RWPE2 (cell line): ENCODE measurements at regions not wholly inside any gene's neighbourhood (a gene's known extent, or its start where the extent isn't known, plus 50 kb on each side); places are given as distances from the start of the nearest gene placed in this dataset.

Experiments used
- ATAC-seq: fragments of 200-7000 bp; cut with Tn5 transposase; 3 replicates; pipeline ENCODE4 v1.9.1; 2021; ENCODE audit warnings: low read depth
- DNase-seq: peaks from one replicate; pipeline ENCODE4 v3.0.0-alpha.2; 2020; ENCODE audit warnings: low spot score
- H3K27ac ChIP-seq: fragments of 450-650 bp; 2 replicates; pipeline ENCODE4 v1.5.1; 2017; ENCODE audit warnings: mild to moderate bottlenecking; ENCODE audit not compliant: poor library complexity, severe bottlenecking
- H3K27me3 ChIP-seq: fragments of 250-450 bp; sonication (Bioruptor Pico); 2 replicates; pipeline ENCODE4 v1.5.1; 2021; ENCODE audit warnings: mild to moderate bottlenecking, moderate library complexity; ENCODE audit not compliant: insufficient read depth, poor library complexity, severe bottlenecking
- H3K36me3 ChIP-seq: fragments of 250-450 bp; sonication (Bioruptor Pico); 2 replicates; pipeline ENCODE4 v1.5.1; 2020; ENCODE audit warnings: low read depth, mild to moderate bottlenecking, moderate library complexity
- H3K4me1 ChIP-seq: fragments of 250-450 bp; sonication (Bioruptor Pico); 2 replicates; pipeline ENCODE4 v1.5.1; 2021; ENCODE audit warnings: mild to moderate bottlenecking, moderate library complexity; ENCODE audit not compliant: insufficient read depth, poor library complexity, severe bottlenecking
- H3K4me3 ChIP-seq: fragments of 250-450 bp; sonication (Bioruptor Pico); 2 replicates; pipeline ENCODE4 v1.5.1; 2021; ENCODE audit warnings: mild to moderate bottlenecking, moderate library complexity; ENCODE audit not compliant: severe bottlenecking
- H3K9me3 ChIP-seq: fragments of 250-450 bp; sonication (Bioruptor Pico); 2 replicates; pipeline ENCODE4 v1.5.1; 2021; ENCODE audit warnings: mild to moderate bottlenecking, moderate library complexity; ENCODE audit not compliant: severe bottlenecking
- TF ChIP-seq, protein P1 (sequence below): fragments of 450-650 bp; IDR thresholded peaks from one replicate; pipeline ENCODE4 v1.5.1; 2017; ENCODE audit warnings: mild to moderate bottlenecking, moderate library complexity; ENCODE audit not compliant: poor library complexity, severe bottlenecking

DNA sequence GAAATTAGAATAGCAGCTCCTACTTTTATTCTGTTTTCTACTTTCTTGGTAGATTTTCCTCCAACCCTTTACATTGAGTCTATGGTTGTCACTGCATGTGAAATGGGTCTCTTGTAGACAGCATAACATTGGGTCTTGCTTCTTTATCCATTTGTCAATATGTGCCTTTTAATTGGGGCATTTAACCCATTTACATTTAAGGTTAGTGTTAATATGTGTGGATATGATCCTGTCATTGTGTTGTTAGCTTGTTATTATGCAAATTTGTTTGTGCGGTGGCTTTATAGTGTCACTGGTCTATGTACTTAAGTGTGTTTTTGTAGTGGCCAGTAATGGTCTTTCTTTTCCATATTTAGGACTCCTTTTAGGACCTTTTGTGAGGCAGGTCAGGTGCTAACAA, 276.9 kb upstream of the SPHKAP start:
- H3K4me1 ChIP-seq = no peaks in the 10 kb centered on the region
- no peaks in the 10 kb centered on the region for H3K9me3 ChIP-seq
- H3K4me3 ChIP-seq = no peak overlapping the region
- no peak for DNase-seq
- TF ChIP-seq, protein P1, sequence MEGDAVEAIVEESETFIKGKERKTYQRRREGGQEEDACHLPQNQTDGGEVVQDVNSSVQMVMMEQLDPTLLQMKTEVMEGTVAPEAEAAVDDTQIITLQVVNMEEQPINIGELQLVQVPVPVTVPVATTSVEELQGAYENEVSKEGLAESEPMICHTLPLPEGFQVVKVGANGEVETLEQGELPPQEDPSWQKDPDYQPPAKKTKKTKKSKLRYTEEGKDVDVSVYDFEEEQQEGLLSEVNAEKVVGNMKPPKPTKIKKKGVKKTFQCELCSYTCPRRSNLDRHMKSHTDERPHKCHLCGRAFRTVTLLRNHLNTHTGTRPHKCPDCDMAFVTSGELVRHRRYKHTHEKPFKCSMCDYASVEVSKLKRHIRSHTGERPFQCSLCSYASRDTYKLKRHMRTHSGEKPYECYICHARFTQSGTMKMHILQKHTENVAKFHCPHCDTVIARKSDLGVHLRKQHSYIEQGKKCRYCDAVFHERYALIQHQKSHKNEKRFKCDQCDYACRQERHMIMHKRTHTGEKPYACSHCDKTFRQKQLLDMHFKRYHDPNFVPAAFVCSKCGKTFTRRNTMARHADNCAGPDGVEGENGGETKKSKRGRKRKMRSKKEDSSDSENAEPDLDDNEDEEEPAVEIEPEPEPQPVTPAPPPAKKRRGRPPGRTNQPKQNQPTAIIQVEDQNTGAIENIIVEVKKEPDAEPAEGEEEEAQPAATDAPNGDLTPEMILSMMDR = no peak
- ATAC-seq = no peak
- H3K27ac ChIP-seq = no peak overlapping the region
- H3K36me3 ChIP-seq = no peaks in the 10 kb centered on the region
- H3K27me3 ChIP-seq = no peaks in the 10 kb centered on the region

DNA sequence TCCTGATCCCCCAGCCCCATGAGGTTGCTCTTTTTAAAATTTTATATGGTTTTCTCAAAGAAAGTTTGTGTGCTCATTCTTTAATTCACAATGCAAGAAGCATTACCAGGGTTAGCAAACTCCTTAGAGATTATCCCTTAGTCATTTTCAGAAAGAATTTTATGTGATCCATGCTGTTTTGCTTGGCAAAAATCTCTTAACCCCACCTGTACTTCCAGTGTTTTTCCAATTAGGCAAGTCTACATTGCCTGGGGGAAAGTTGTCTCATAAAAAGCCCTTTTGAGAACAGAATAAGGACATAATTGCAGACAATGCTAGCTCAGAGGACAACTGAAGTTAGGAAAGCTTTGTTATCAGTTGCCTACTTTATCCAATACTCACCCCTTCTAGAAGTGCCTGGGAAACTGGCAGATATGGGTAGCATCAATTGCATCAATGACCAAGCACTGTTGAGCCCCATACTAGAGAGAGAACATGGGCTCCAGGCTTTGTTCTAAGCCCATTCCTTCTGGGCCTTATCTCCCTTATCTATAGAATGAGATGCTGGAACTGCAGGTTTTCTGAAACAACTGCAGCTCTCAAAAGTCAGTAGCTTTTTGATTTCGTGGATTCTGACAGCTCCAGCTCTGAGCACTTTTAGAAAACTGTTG, 265.9 kb upstream of the SPHKAP start:
- no peak overlapping the region for H3K4me3 ChIP-seq
- TF ChIP-seq, protein P1 = no peak
- DNase-seq (no peak), ATAC-seq (no peak)
- no peaks in the 10 kb centered on the region for H3K9me3 ChIP-seq
- H3K36me3 ChIP-seq = no peaks in the 10 kb centered on the region
- H3K27me3 ChIP-seq = peaks cover 4% of the 10 kb centered on the region
- no peaks in the 10 kb centered on the region for H3K4me1 ChIP-seq
- no peak overlapping the region for H3K27ac ChIP-seq

DNA sequence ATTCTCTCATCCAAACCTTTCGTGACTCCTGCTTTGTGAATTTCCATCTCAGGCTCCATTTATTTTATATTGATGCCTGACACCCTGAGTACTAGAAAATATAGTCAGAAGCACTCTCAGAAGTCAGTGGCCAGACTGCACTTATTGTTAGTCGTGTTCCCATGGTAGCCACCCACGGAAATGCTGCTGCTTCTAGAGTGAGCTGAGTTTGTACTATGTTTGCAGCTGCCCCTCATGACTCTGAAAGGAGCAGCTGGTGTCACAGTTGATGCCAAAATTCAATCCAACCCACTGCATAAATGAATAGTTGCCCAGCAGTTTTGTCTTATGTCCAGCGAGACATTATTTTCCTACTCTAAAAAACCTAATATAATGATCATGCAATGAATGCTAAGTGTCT, 265.2 kb upstream of the SPHKAP start:
- H3K4me3 ChIP-seq = no peak overlapping the region
- no peak for DNase-seq

DNA sequence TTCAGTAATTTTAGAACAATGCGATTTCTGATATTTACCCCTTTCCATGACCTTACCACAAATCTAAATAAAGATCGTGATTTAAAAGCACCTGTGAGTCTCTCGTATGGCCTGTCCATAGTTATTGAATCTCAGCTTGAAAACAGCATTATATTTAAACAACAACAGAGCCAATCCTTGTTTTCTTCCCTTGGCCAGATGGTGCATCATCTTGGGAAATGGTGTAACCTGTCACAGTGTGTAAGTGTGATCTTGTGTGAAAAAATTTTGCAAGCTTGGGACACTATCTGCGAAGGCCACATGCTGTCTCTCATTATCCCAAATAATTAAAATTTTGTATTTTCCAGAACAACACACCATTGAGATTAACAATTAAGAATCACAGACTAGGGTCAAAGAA, 262.7 kb upstream of the SPHKAP start:
- TF ChIP-seq, protein P1 = no peak
- Histone ChIP-seq H3K9me3 (no peaks in the 10 kb centered on the region), H3K36me3 (no peaks in the 10 kb centered on the region), H3K27ac (no peak overlapping the region), H3K4me3 (no peak overlapping the region), H3K27me3 (peaks cover 9% of the 10 kb centered on the region), H3K4me1 (no peaks in the 10 kb centered on the region)
- no peak for ATAC-seq
- DNase-seq = no peak

More for the DNA sequence above, 265.2 kb upstream of the SPHKAP start:
- no peak overlapping the region for H3K27ac ChIP-seq
- H3K4me1 ChIP-seq = no peaks in the 10 kb centered on the region
- no peaks in the 10 kb centered on the region for H3K9me3 ChIP-seq
- ATAC-seq = no peak
- peaks cover 4% of the 10 kb centered on the region for H3K27me3 ChIP-seq
- TF ChIP-seq, protein P1 = no peak
- H3K36me3 ChIP-seq = no peaks in the 10 kb centered on the region

DNA sequence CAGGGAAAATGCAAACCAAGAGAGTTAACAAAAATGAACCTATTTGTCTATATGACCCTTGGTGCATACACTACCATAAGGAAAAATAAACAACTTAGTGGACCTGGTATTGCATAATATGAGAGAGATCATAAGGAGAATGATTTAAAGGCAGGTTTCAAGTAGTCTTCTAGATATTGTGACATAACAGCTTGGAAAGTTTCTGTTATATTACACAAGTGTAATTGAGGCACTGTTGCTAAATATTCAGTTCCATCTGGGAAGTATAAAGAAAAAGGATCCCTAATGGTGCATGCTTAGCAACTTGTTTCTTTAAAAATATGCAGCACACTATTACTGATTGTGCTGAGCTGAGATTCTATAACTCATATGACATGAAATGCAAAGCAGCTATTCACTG, 252.2 kb upstream of the SPHKAP start:
- ATAC-seq (no peak), DNase-seq (no peak)
- TF ChIP-seq, protein P1 = no peak
- Histone ChIP-seq H3K4me3 (no peak overlapping the region), H3K4me1 (no peaks in the 10 kb centered on the region), H3K27me3 (peaks cover 2% of the 10 kb centered on the region), H3K9me3 (no peaks in the 10 kb centered on the region), H3K36me3 (no peaks in the 10 kb centered on the region), H3K27ac (no peak overlapping the region)
